Right cardiac atrium (tissue), 5 donors: ENCODE measurements at regions not wholly inside any gene's neighbourhood (a gene's known extent, or its start where the extent isn't known, plus 50 kb on each side); places are given as distances from the start of the nearest gene placed in this dataset.
"Not testable (repeated sequence)": the region's sequence is repeated elsewhere in the genome, so short reads cannot be mapped to it uniquely, and the experiment has no call there.

Source experiments
- ATAC-seq, 2 donors: fragments of 200-7000 bp; cut with Tn5 transposase; one replicate each; pipeline versions ENCODE4 v1.8.0 to v1.9.1; 2020; ENCODE audit warnings: moderate library complexity in 2 of 2, mild to moderate bottlenecking in 1 of 2
- DNase-seq, 3 donors: peaks; one replicate each; pipeline ENCODE4 v3.0.0-alpha.2; 2020
- H3K27ac ChIP-seq: one replicate; pipeline ENCODE4 v1.5.1; 2013; ENCODE audit warnings: mild to moderate bottlenecking, low read length, control low read depth, moderate library complexity
- H3K27me3 ChIP-seq: one replicate; pipeline ENCODE4 v1.6.1; 2013; ENCODE audit not compliant: control insufficient read depth, insufficient read depth
- H3K4me1 ChIP-seq: one replicate; pipeline ENCODE4 v1.6.1; 2013; ENCODE audit warnings: low read length; ENCODE audit not compliant: control insufficient read depth, insufficient read depth
- H3K4me3 ChIP-seq: one replicate; pipeline ENCODE4 v1.5.1; 2013; ENCODE audit warnings: low read length, control low read depth
- H3K9me3 ChIP-seq: one replicate; pipeline ENCODE4 v1.6.1; 2013; ENCODE audit warnings: low read length; ENCODE audit not compliant: control insufficient read depth
- WGBS: extraction: QIAGEN DNeasy Blood & Tissue Kit; methylation state at CpG from one replicate; pipeline ENCODE4 v1.1.7; 2013; 5-methylcytosine and 5-hydroxymethylcytosine counted together
- intact Hi-C, 4 donors: fragments of 100-400 bp; cut with DNase I; formaldehyde crosslinking; loops; one replicate each; pipeline versions ENCODE4 v1.11.0 to v1.14.0; 2022 to 2023
- donor health status: healthy with polysubstance abuse.
- donor health status: DM: no; HTN: yes; CAD: no.
- donor health status: DM: no; HTN: no; CAD: no.
- donor health status: DM: no; HTN: yes; CAD: no; lungs with severe emphysema.
- donor health status: DM: yes; HTN: yes; CAD: no.

- DNase-seq, H3K4me1 ChIP-seq, H3K9me3 ChIP-seq, H3K27ac ChIP-seq, ATAC-seq, intact Hi-C loops, H3K4me3 ChIP-seq, H3K27me3 ChIP-seq: not testable (repeated sequence)
- WGBS, result 95% methylated on average over 9 of the region's 9 CpGs
Observed at GRCh38 chr1:212174295-212174694, 110.9 kb upstream of the PPP2R5A start.

- ATAC-seq (no peak), DNase-seq (no peak)
- H3K27me3 ChIP-seq, result no peaks in the 10 kb centered on the region
- intact Hi-C loops, result no loop called here
- WGBS, result 100% methylated on average over 2 of the region's 2 CpGs
- peaks cover 7% of the 10 kb centered on the region for H3K4me1 ChIP-seq
- no peak overlapping the region for H3K27ac ChIP-seq
- no peaks in the 10 kb centered on the region for H3K9me3 ChIP-seq
- H3K4me3 ChIP-seq, result no peak overlapping the region
Observed at GRCh38 chr1:212177542-212177941, 107.7 kb upstream of the PPP2R5A start.

- Histone ChIP-seq H3K27ac (no peak overlapping the region), H3K9me3 (no peaks in the 10 kb centered on the region), H3K4me3 (no peak overlapping the region), H3K27me3 (no peaks in the 10 kb centered on the region), H3K4me1 (peaks cover 7% of the 10 kb centered on the region)
- ATAC-seq, result peak in 1 of 2 donors; percentile 36
- DNase-seq, result no peak
- 51% methylated on average over 2 of the region's 2 CpGs for WGBS
- intact Hi-C loops, result no loop called here
Observed at GRCh38 chr1:212178851-212179250, 106.4 kb upstream of the PPP2R5A start.

- H3K27me3 ChIP-seq, result no peaks in the 10 kb centered on the region
- peaks cover 7% of the 10 kb centered on the region for H3K4me1 ChIP-seq
- no peak overlapping the region for H3K4me3 ChIP-seq
- ATAC-seq (no peak), DNase-seq (no peak)
- WGBS, result 92% methylated on average over 2 of the region's 2 CpGs
- no peaks in the 10 kb centered on the region for H3K9me3 ChIP-seq
- H3K27ac ChIP-seq, result no peak overlapping the region
- intact Hi-C loops, result no loop called here
Observed at GRCh38 chr1:212179394-212180076, 105.7 kb upstream of the PPP2R5A start.

- WGBS, result 92% methylated on average over 6 of the region's 6 CpGs
- Histone ChIP-seq H3K4me1 (peaks cover 7% of the 10 kb centered on the region), H3K4me3 (no peak overlapping the region), H3K27ac (no peak overlapping the region), H3K9me3 (no peaks in the 10 kb centered on the region), H3K27me3 (no peaks in the 10 kb centered on the region)
- intact Hi-C loops, result no loop called here
- no peak for DNase-seq
- ATAC-seq, result no peak
Observed at GRCh38 chr1:212181015-212181882, 104.0 kb upstream of the PPP2R5A start.

GRCh38 chr1:212182171-212182570 is 103.0 kb upstream of the PPP2R5A start:
- DNase-seq, result no peak
- no peaks in the 10 kb centered on the region for H3K27me3 ChIP-seq
- no peak overlapping the region for H3K27ac ChIP-seq
- intact Hi-C loops, result no loop called here
- peaks cover 7% of the 10 kb centered on the region for H3K4me1 ChIP-seq
- 94% methylated on average over 4 of the region's 4 CpGs for WGBS
- H3K4me3 ChIP-seq, result no peak overlapping the region
- H3K9me3 ChIP-seq, result no peaks in the 10 kb centered on the region
- no peak for ATAC-seq

GRCh38 chr1:212182579-212182978 is 102.6 kb upstream of the PPP2R5A start:
- Histone ChIP-seq H3K4me3 (no peak overlapping the region), H3K9me3 (no peaks in the 10 kb centered on the region), H3K4me1 (peaks cover 7% of the 10 kb centered on the region), H3K27me3 (no peaks in the 10 kb centered on the region), H3K27ac (no peak overlapping the region)
- ATAC-seq, result no peak
- DNase-seq, result no peak
- WGBS, result 81% methylated on average over 3 of the region's 3 CpGs
- intact Hi-C loops, result no loop called here

- Histone ChIP-seq H3K9me3 (no peaks in the 10 kb centered on the region), H3K27ac (no peak overlapping the region), H3K4me1 (peaks cover 7% of the 10 kb centered on the region), H3K4me3 (no peak overlapping the region), H3K27me3 (no peaks in the 10 kb centered on the region)
- DNase-seq, result no peak
- intact Hi-C loops, result no loop called here
- ATAC-seq, result peak; percentile 29 to 44
- WGBS, result 62% methylated on average over 8 of the region's 8 CpGs
Observed at GRCh38 chr1:212186427-212187207, 98.6 kb upstream of the PPP2R5A start.

GRCh38 chr1:212188599-212189351 is 96.4 kb upstream of the PPP2R5A start:
- Histone ChIP-seq H3K27ac (no peak overlapping the region), H3K9me3 (no peaks in the 10 kb centered on the region), H3K4me1 (peaks cover 5% of the 10 kb centered on the region), H3K4me3 (no peak overlapping the region), H3K27me3 (no peaks in the 10 kb centered on the region)
- ATAC-seq (no peak), DNase-seq (no peak)
- intact Hi-C loops, result no loop called here
- 77% methylated on average over 6 of the region's 6 CpGs for WGBS

- no peaks in the 10 kb centered on the region for H3K9me3 ChIP-seq
- no peak overlapping the region for H3K27ac ChIP-seq
- ATAC-seq (peak in 1 of 2 donors; percentile 53), DNase-seq (no peak)
- no peaks in the 10 kb centered on the region for H3K27me3 ChIP-seq
- WGBS, result 64% methylated on average over 3 of the region's 3 CpGs
- H3K4me3 ChIP-seq, result no peak overlapping the region
- intact Hi-C loops, result no loop called here
- H3K4me1 ChIP-seq, result peaks cover 5% of the 10 kb centered on the region
Observed at GRCh38 chr1:212189352-212189738, 95.9 kb upstream of the PPP2R5A start.
